Prostate gland (tissue), 2 donors: ENCODE measurements at regions not wholly inside any gene's neighbourhood (a gene's known extent, or its start where the extent isn't known, plus 50 kb on each side); places are given as distances from the start of the nearest gene placed in this dataset.

Experiments used
- POLR2A ChIP-seq: fragments of 450-650 bp; IDR thresholded peaks from one replicate; pipeline ENCODE4 v1.6.1; 2016; ENCODE audit warnings: antibody characterized with exemption, mild to moderate bottlenecking
- POLR2AphosphoS5 ChIP-seq: sonication (generic); formaldehyde crosslinking; IDR thresholded peaks from one replicate; pipeline ENCODE4 v1.6.1; 2017; ENCODE audit warnings: antibody characterized with exemption
- TF ChIP-seq, protein P1 (sequence below), 4 experiments: fragments of 200-600 bp in 2 of 4; fragments of 450-650 bp in 2 of 4; sonication (generic) in 2 of 4; IDR thresholded peaks; 1 replicate in 3 of 4; 2 replicates in 1 of 4; pipeline ENCODE4 v1.5.1; 2016 to 2019; ENCODE audit warnings: antibody characterized with exemption in 4 of 4, mild to moderate bottlenecking in 2 of 4, moderate library complexity in 2 of 4

DNA sequence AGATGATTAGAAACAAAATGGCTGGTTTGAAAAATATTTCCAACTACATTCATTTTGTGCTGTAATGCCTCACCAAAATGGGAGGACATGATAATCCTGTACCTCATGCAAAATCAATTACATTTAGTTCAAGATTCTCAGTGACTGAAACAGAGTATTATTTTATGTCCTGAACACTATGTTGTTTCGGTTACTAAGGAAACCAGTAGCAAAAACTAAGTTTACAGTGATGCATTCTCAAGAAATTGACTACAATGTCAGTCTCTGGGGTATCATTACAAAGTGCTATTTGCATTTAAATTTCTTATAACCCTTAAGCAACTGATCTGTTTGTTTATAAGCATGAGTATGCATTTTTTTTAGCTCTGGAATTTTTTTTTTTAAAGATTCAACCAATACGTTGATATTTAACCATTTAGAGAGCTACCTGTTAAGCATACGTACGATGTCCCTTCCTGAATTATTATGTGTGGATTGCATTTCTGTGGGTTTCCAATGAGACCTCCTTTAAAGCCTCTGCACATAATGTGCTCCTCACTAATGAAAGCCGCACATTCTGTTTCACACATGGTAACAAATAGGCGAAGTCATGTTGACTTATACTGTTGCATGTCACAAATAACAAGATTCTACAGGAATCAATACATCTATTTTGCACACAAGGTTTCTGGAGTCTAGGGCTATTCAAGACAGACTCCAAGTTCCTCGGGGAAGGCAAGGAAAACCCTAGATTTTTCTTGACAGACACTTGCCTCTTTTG, 1035.7 kb downstream of the ADGRL2 start:
- TF ChIP-seq, protein P1, sequence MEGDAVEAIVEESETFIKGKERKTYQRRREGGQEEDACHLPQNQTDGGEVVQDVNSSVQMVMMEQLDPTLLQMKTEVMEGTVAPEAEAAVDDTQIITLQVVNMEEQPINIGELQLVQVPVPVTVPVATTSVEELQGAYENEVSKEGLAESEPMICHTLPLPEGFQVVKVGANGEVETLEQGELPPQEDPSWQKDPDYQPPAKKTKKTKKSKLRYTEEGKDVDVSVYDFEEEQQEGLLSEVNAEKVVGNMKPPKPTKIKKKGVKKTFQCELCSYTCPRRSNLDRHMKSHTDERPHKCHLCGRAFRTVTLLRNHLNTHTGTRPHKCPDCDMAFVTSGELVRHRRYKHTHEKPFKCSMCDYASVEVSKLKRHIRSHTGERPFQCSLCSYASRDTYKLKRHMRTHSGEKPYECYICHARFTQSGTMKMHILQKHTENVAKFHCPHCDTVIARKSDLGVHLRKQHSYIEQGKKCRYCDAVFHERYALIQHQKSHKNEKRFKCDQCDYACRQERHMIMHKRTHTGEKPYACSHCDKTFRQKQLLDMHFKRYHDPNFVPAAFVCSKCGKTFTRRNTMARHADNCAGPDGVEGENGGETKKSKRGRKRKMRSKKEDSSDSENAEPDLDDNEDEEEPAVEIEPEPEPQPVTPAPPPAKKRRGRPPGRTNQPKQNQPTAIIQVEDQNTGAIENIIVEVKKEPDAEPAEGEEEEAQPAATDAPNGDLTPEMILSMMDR (IDR thresholded peaks at IDR 0.05) = no peak
- TF ChIP-seq POLR2AphosphoS5 (no peak), POLR2A (no peak)
